ENCODE measurements at regions not wholly inside any gene's neighbourhood (a gene's known extent, or its start where the extent isn't known, plus 50 kb on each side); places are given as distances from the start of the nearest gene placed in this dataset.

- no peak overlapping the region for H3K27ac Mint-ChIP-seq (ENCODE audit: unreplicated experiment)
- no peak for DNase-seq (ENCODE audit: extremely low spot score, unreplicated experiment)
- no peaks in the 10 kb centered on the region for H3K36me3 Mint-ChIP-seq (ENCODE audit: unreplicated experiment)
- peaks cover 4% of the 10 kb centered on the region for H3K9me3 Mint-ChIP-seq (ENCODE audit: unreplicated experiment)
- H3K4me3 Mint-ChIP-seq (ENCODE audit: unreplicated experiment): no peak overlapping the region
- peaks cover 7% of the 10 kb centered on the region for H3K4me1 Mint-ChIP-seq (ENCODE audit: unreplicated experiment)
- peaks cover 2% of the 10 kb centered on the region for H3K27me3 Mint-ChIP-seq (ENCODE audit: unreplicated experiment)
- TF ChIP-seq, protein P1, sequence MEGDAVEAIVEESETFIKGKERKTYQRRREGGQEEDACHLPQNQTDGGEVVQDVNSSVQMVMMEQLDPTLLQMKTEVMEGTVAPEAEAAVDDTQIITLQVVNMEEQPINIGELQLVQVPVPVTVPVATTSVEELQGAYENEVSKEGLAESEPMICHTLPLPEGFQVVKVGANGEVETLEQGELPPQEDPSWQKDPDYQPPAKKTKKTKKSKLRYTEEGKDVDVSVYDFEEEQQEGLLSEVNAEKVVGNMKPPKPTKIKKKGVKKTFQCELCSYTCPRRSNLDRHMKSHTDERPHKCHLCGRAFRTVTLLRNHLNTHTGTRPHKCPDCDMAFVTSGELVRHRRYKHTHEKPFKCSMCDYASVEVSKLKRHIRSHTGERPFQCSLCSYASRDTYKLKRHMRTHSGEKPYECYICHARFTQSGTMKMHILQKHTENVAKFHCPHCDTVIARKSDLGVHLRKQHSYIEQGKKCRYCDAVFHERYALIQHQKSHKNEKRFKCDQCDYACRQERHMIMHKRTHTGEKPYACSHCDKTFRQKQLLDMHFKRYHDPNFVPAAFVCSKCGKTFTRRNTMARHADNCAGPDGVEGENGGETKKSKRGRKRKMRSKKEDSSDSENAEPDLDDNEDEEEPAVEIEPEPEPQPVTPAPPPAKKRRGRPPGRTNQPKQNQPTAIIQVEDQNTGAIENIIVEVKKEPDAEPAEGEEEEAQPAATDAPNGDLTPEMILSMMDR (IDR thresholded peaks at IDR 0.05): no peak
Measured at GRCh38 chr1:178572604-178573003, 59.7 kb downstream of the TEX35 start.

DNA sequence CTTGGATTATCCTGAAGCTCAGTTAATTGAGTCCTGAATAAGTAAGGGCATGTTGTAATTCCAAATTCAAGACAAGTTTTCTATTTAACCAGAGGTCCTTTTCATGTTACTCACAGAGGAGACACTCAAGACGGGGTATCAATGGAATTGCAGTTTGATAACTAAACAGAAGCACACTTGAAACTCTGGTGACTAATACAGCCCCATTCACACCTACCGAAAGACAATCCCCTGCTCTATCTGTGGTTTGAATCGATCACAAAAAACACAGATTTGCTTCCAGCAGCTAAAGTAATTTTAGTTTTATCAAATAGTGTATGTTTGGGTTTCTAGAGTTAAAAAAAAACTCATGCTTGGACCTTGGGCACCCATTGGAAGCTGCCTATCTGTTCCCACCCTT lies 60.4 kb downstream of the TEX35 start:
- Mint-ChIP-seq H3K36me3 (ENCODE audit: unreplicated experiment) (no peaks in the 10 kb centered on the region), H3K27me3 (ENCODE audit: unreplicated experiment) (peaks cover 2% of the 10 kb centered on the region), H3K4me3 (ENCODE audit: unreplicated experiment) (no peak overlapping the region), H3K27ac (ENCODE audit: unreplicated experiment) (no peak overlapping the region), H3K4me1 (ENCODE audit: unreplicated experiment) (peaks cover 7% of the 10 kb centered on the region), H3K9me3 (ENCODE audit: unreplicated experiment) (peaks cover 4% of the 10 kb centered on the region)
- TF ChIP-seq, protein P1 (IDR thresholded peaks at IDR 0.05): no peak
- DNase-seq (ENCODE audit: extremely low spot score, unreplicated experiment): no peak

DNA sequence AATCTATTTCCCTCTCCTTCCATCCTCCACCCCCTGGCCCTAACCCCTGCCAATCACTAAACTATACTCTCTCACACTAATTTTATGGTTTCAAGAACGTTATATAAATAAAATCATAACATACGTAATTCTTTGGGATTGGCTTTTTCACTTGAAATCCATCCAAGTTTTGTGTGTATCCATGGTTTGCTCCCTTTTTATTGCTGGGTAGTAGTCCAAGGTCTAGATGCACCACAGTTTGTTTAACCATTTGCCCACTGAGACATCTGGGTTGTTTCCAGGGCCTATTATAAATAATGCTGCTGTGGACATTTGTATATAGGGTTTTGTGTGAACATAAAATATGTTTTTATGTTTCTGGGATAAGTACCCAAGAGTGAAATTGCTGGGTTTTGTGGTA lies 61.4 kb downstream of the TEX35 start:
- Mint-ChIP-seq H3K9me3 (ENCODE audit: unreplicated experiment) (peaks cover 4% of the 10 kb centered on the region), H3K27ac (ENCODE audit: unreplicated experiment) (no peak overlapping the region), H3K4me1 (ENCODE audit: unreplicated experiment) (peaks cover 7% of the 10 kb centered on the region), H3K27me3 (ENCODE audit: unreplicated experiment) (peaks cover 2% of the 10 kb centered on the region), H3K36me3 (ENCODE audit: unreplicated experiment) (no peaks in the 10 kb centered on the region), H3K4me3 (ENCODE audit: unreplicated experiment) (no peak overlapping the region)
- TF ChIP-seq, protein P1 (IDR thresholded peaks at IDR 0.05): no peak
- DNase-seq (ENCODE audit: extremely low spot score, unreplicated experiment): no peak

DNA sequence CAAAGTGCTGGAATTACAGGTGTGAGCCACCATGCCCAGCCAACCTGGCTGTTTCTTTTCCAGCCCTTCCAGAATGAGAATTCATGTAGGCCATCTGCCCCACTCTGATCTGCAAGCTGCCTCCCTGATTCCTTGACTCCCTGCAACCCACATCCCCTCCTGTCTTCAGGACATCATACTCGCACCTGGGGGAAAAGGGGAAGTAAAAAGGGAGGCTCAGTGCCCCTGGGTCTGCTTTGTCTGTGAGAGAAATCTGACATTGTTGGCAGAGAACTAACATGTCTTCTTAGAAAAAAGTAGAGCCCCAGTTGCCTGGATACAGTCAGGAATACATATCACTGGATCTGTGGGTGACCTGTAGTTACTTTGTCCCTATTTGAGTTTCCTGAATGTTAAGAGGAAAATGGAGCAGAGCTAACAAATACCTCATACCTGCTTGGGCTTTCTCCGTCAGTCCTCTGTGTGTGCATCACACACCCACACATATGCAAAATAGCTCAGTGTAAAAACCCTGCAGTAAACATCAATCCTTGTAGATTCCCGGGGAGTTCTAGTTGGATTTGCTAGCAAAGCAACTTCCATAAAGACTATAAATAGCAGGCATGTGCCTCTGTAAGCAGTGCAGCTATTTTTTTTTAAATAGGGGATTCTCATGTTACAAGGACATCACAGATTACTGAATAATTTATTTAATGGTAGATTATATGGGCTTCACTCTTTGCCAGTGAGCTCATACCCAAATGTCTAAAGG lies 62.9 kb downstream of the TEX35 start:
- H3K4me1 Mint-ChIP-seq (ENCODE audit: unreplicated experiment): peaks cover 7% of the 10 kb centered on the region
- no peaks in the 10 kb centered on the region for H3K9me3 Mint-ChIP-seq (ENCODE audit: unreplicated experiment)
- H3K27me3 Mint-ChIP-seq (ENCODE audit: unreplicated experiment): no peaks in the 10 kb centered on the region
- no peaks in the 10 kb centered on the region for H3K36me3 Mint-ChIP-seq (ENCODE audit: unreplicated experiment)
- TF ChIP-seq, protein P1 (IDR thresholded peaks at IDR 0.05): no peak
- peak overlapping the region; percentile 80 for H3K27ac Mint-ChIP-seq (ENCODE audit: unreplicated experiment)
- no peak overlapping the region for H3K4me3 Mint-ChIP-seq (ENCODE audit: unreplicated experiment)
- DNase-seq (ENCODE audit: extremely low spot score, unreplicated experiment): no peak

- H3K36me3 Mint-ChIP-seq (ENCODE audit: unreplicated experiment): no peaks in the 10 kb centered on the region
Measured at GRCh38 chr1:178576841-178577240, 63.9 kb downstream of the TEX35 start.

More at GRCh38 chr1:178576841-178577240, 63.9 kb downstream of the TEX35 start:
- peaks cover 7% of the 10 kb centered on the region for H3K4me1 Mint-ChIP-seq (ENCODE audit: unreplicated experiment)
- H3K27me3 Mint-ChIP-seq (ENCODE audit: unreplicated experiment): no peaks in the 10 kb centered on the region
- TF ChIP-seq, protein P1 (IDR thresholded peaks at IDR 0.05): no peak
- H3K9me3 Mint-ChIP-seq (ENCODE audit: unreplicated experiment): no peaks in the 10 kb centered on the region
- no peak overlapping the region for H3K27ac Mint-ChIP-seq (ENCODE audit: unreplicated experiment)
- no peak for DNase-seq (ENCODE audit: extremely low spot score, unreplicated experiment)
- no peak overlapping the region for H3K4me3 Mint-ChIP-seq (ENCODE audit: unreplicated experiment)

Measured in osteocyte (in vitro differentiated cells).